Activated CD8-positive, alpha-beta T cell treated with anti-CD3 and anti-CD28 coated beads, Interleukin-2, amount 10 ng/mL, durations not matched to agents 7 days and 5 days (primary cell): ENCODE measurements at regions not wholly inside any gene's neighbourhood (a gene's known extent, or its start where the extent isn't known, plus 50 kb on each side); places are given as distances from the start of the nearest gene placed in this dataset.
"Not testable (repeated sequence)": the region's sequence is repeated elsewhere in the genome, so short reads cannot be mapped to it uniquely, and the experiment has no call there.

Source experiments
- ATAC-seq: fragments of 150-1000 bp; cut with Tn5 transposase; one replicate; pipeline ENCODE4 v1.10.0; 2021; ENCODE audit warnings: moderate library complexity
- CTCF ChIA-PET: fragments of 350-600 bp; sonication (Branson Sonifier 250); formaldehyde crosslinking; loops from one replicate; lab custom pipeline; 2021; ENCODE audit warnings: antibody characterized with exemption; lab: Charles Lee
- POLR2A ChIA-PET: fragments of 350-600 bp; sonication (Branson Sonifier 250); formaldehyde crosslinking; loops from one replicate; lab custom pipeline; 2021; ENCODE audit warnings: antibody characterized with exemption; lab: Charles Lee
- DNase-seq: peaks from one replicate; pipeline ENCODE4 v3.0.0-alpha.2; 2020
- H3K27ac Mint-ChIP-seq: one replicate; pipeline ENCODE4 v1.8.0; 2021; ENCODE audit warnings: mild to moderate bottlenecking, mixed read lengths
- H3K27me3 Mint-ChIP-seq: one replicate; pipeline ENCODE4 v1.8.0; 2021; ENCODE audit warnings: low read depth, mixed read lengths
- H3K36me3 Mint-ChIP-seq: one replicate; pipeline ENCODE4 v1.8.0; 2021; ENCODE audit warnings: low read depth, mixed read lengths
- H3K4me1 Mint-ChIP-seq: one replicate; pipeline ENCODE4 v1.8.0; 2021; ENCODE audit warnings: low read depth, mixed read lengths
- H3K4me3 Mint-ChIP-seq: one replicate; pipeline ENCODE4 v1.8.0; 2021; ENCODE audit warnings: mild to moderate bottlenecking, mixed read lengths
- H3K9me3 Mint-ChIP-seq: one replicate; pipeline ENCODE4 v1.8.0; 2022; ENCODE audit warnings: mixed read lengths; ENCODE audit not compliant: insufficient read depth

DNA sequence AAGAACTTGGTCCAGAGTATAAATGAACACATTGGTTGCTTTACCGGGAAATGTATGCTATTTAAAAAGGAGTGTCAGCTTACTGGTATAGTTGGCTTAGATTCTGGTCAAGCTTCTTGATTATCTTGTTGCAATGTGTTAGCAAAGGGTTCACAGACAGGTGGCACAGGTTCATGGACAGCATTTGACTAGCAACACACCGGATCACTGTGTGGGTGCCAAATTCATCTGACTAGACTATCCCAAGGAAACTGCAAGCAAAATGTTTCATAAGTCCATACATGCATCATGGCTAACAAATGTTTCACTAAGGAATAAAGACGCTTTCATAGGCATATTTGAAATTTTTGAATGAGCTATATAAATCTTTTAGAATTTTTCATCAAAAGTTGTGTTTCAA lies 274.1 kb downstream of the PLK2 start:
- Mint-ChIP-seq H3K27ac (no peak overlapping the region), H3K36me3 (no peaks in the 10 kb centered on the region), H3K4me3 (no peak overlapping the region), H3K9me3 (no peaks in the 10 kb centered on the region), H3K4me1 (no peaks in the 10 kb centered on the region), H3K27me3 (no peaks in the 10 kb centered on the region)
- DNase-seq = no peak
- CTCF ChIA-PET = no interaction called here
- ATAC-seq = no peak
- POLR2A ChIA-PET = no interaction called here

DNA sequence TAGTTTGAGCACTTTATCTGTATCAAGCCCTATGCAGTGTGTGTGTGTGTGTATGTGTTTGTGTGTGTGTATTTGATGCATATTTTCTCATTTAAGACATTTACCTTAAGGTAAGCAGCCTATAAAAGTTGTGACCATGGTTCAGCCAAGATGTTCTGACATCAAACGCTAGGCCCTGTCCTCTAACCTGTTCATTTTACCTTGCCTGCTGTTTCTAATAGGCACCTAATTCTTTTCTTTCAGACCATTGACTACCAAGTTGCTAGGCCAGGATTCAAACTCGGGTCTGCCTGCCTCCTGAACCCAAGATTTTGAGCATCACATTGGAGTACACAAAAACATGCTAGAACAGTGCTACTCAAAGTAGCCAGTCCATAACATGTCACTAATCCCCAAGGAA lies 274.5 kb downstream of the PLK2 start:
- Mint-ChIP-seq H3K4me3 (no peak overlapping the region), H3K9me3 (no peaks in the 10 kb centered on the region), H3K27ac (no peak overlapping the region), H3K36me3 (no peaks in the 10 kb centered on the region), H3K27me3 (no peaks in the 10 kb centered on the region), H3K4me1 (no peaks in the 10 kb centered on the region)
- ATAC-seq = no peak
- POLR2A ChIA-PET = no interaction called here
- CTCF ChIA-PET = no interaction called here
- no peak for DNase-seq

DNA sequence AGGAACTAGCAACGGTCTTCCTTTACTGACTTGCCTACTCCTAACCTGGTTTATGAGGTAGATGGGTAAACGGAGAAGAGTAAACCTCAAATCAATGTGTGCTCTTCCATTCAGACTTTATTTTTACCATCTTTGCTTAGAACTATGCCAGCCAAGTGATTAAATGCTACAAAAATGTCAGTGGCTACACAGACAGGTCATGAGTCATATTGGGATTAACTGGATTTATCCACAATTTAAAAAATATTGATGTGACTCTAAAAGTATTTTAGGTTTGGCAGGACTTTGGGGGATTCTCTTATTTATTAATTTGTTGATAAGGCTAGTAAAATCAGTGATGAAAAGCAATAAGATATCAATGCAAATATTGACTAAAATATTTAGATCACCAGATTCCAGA lies 275.0 kb downstream of the PLK2 start:
- Mint-ChIP-seq H3K27me3 (no peaks in the 10 kb centered on the region), H3K4me1 (no peaks in the 10 kb centered on the region), H3K27ac (no peak overlapping the region), H3K4me3 (no peak overlapping the region), H3K36me3 (no peaks in the 10 kb centered on the region), H3K9me3 (no peaks in the 10 kb centered on the region)
- ChIA-PET POLR2A (no interaction called here), CTCF (no interaction called here)
- DNase-seq = no peak
- ATAC-seq = no peak

GRCh38 chr5:58183786-58184085 lies 276.1 kb downstream of the PLK2 start:
- DNase-seq = no peak
- no peaks in the 10 kb centered on the region for H3K4me1 Mint-ChIP-seq
- H3K4me3 Mint-ChIP-seq = no peak overlapping the region
- H3K27me3 Mint-ChIP-seq = no peaks in the 10 kb centered on the region
- H3K9me3 Mint-ChIP-seq = no peaks in the 10 kb centered on the region
- no peaks in the 10 kb centered on the region for H3K36me3 Mint-ChIP-seq
- ChIA-PET CTCF (no interaction called here), POLR2A (no interaction called here)
- H3K27ac Mint-ChIP-seq = no peak overlapping the region
- no peak for ATAC-seq

- POLR2A ChIA-PET = no interaction called here
- Mint-ChIP-seq H3K27me3 (no peaks in the 10 kb centered on the region), H3K4me3 (no peak overlapping the region)
Observed at GRCh38 chr5:58183078-58183785, 276.7 kb downstream of the PLK2 start.

GRCh38 chr5:58182287-58182841 lies 277.5 kb downstream of the PLK2 start:
- DNase-seq (no peak), ATAC-seq (no peak)
- Mint-ChIP-seq H3K27ac (no peak overlapping the region), H3K27me3 (no peaks in the 10 kb centered on the region), H3K36me3 (no peaks in the 10 kb centered on the region), H3K9me3 (no peaks in the 10 kb centered on the region), H3K4me3 (no peak overlapping the region), H3K4me1 (no peaks in the 10 kb centered on the region)
- ChIA-PET POLR2A (no interaction called here), CTCF (no interaction called here)

More at GRCh38 chr5:58183078-58183785, 276.7 kb downstream of the PLK2 start:
- no peak for DNase-seq
- Mint-ChIP-seq H3K36me3 (no peaks in the 10 kb centered on the region), H3K27ac (no peak overlapping the region), H3K4me1 (no peaks in the 10 kb centered on the region), H3K9me3 (no peaks in the 10 kb centered on the region)
- ATAC-seq = no peak
- CTCF ChIA-PET = no interaction called here

DNA sequence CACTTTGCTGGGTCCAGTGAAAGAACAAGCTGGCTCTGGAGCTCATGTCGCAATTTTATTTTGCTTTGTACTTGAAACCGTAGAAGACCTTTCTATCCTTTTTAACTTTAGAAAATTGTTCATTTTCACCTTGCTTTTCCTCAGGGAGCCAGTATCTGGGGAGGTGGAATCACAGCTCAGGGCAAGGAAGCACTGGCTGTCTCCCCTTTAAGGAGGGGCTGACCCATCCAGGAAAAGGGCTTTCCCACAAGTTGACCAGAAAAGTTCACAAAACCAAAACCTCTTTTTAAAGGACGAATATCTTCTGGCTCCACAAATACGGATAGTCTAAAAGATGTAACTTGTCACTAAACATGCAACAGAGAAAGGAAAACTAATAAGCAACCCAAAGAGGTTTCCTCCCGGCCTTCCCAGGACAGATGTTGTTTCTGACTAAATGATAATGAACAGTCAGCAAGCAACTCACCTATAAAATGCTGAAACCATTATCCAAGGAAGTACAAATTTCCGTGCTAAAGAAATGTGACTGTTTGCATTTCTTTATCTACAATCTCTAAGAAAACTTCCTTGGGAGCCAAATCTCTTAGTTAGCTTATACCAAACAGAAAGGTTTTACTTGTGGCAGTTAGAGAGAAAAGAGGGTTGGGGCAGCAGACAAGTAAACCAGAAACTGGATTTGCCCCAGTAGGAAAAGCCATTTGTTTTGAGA lies 278.2 kb downstream of the PLK2 start:
- no peaks in the 10 kb centered on the region for H3K9me3 Mint-ChIP-seq
- no peaks in the 10 kb centered on the region for H3K4me1 Mint-ChIP-seq
- DNase-seq (no peak), ATAC-seq (no peak)
- ChIA-PET POLR2A (no interaction called here), CTCF (no interaction called here)
- no peaks in the 10 kb centered on the region for H3K36me3 Mint-ChIP-seq
- H3K27me3 Mint-ChIP-seq = no peaks in the 10 kb centered on the region
- no peak overlapping the region for H3K27ac Mint-ChIP-seq
- H3K4me3 Mint-ChIP-seq = no peak overlapping the region

DNA sequence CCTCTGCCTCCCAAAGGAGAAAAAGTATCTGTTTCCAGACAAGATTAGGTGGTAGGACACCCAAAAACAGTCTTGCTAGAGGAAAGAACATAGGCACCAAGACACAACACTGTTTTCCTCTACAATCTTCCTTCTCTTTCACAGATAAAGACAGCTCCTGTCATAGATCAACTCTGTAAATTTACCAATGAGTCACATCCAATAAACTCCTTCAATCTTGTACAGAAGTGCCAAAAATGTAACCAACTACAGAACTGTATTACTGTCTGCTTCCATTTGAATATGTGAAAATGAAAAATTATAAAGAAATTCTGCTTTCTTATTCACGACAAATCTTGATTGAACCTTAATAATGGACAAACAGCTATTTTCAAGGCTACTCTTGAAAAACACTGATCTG lies 286.9 kb downstream of the PLK2 start:
- H3K4me3 Mint-ChIP-seq = no peak overlapping the region
- H3K9me3 Mint-ChIP-seq = no peaks in the 10 kb centered on the region
- ATAC-seq = no peak
- H3K27me3 Mint-ChIP-seq = no peaks in the 10 kb centered on the region
- H3K4me1 Mint-ChIP-seq = no peaks in the 10 kb centered on the region
- no peaks in the 10 kb centered on the region for H3K36me3 Mint-ChIP-seq
- H3K27ac Mint-ChIP-seq = no peak overlapping the region
- CTCF ChIA-PET = no interaction called here
- no peak for DNase-seq
- POLR2A ChIA-PET = no interaction called here

GRCh38 chr5:58165152-58165551 lies 294.7 kb downstream of the PLK2 start:
- no peak overlapping the region for H3K4me3 Mint-ChIP-seq
- no peaks in the 10 kb centered on the region for H3K9me3 Mint-ChIP-seq
- no peak overlapping the region for H3K27ac Mint-ChIP-seq
- CTCF ChIA-PET = no interaction called here
- H3K27me3 Mint-ChIP-seq = no peaks in the 10 kb centered on the region
- ATAC-seq = no peak
- H3K4me1 Mint-ChIP-seq = no peaks in the 10 kb centered on the region
- POLR2A ChIA-PET = no interaction called here
- DNase-seq = no peak
- H3K36me3 Mint-ChIP-seq = no peaks in the 10 kb centered on the region

GRCh38 chr5:58161889-58162288 lies 298.0 kb downstream of the PLK2 start:
- DNase-seq, H3K9me3 Mint-ChIP-seq, CTCF ChIA-PET, H3K4me1 Mint-ChIP-seq, H3K4me3 Mint-ChIP-seq, ATAC-seq, H3K27ac Mint-ChIP-seq, H3K27me3 Mint-ChIP-seq, H3K36me3 Mint-ChIP-seq: not testable (repeated sequence)
- POLR2A ChIA-PET = interaction anchor here (0.7 kb wide), 1 partner anchor 68 kb away, joined by 3 read pairs; no protein-coding TSS in a partner anchor

DNA sequence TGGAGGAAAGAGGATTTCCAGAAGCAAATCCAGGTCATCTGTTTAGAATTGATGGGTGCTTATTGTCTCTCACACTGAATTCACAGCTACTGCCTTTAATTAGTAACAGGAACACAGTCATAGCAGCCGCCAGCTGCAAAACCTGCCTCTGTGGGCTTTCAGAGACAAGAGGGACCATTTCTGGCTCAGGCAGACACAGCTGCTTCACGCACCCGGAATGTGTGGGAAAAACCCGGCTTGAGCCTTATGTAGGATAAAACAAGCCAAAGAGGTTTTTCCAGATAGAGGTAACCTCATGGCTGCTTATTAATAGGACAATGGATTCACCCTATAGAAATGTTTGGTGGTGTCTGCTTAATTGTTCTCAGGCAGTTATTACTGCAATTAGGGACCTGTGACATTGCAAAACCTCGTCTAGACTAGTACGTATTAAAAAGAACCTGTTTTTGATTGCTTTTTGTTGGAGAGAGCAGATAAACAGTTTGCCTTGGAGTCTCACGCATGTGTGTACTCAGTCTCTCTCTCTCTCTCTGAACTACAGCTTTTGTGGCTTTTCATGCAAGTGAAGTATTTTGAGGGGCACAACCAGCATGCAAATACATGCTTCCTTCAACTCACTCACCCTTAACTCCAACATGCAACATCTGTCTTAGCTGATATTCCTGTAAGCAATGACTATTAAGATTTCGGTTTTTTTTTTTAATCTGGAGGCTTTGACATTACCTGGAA lies 302.7 kb downstream of the PLK2 start:
- POLR2A ChIA-PET = no interaction called here
- no peaks in the 10 kb centered on the region for H3K4me1 Mint-ChIP-seq
- no peak overlapping the region for H3K4me3 Mint-ChIP-seq
- no peaks in the 10 kb centered on the region for H3K36me3 Mint-ChIP-seq
- no peak overlapping the region for H3K27ac Mint-ChIP-seq
- CTCF ChIA-PET = interaction anchor here (0.7 kb wide), 1 partner anchor 656 kb away, joined by 3 read pairs; no protein-coding TSS in a partner anchor
- H3K27me3 Mint-ChIP-seq = no peaks in the 10 kb centered on the region
- no peak for DNase-seq
- H3K9me3 Mint-ChIP-seq = no peaks in the 10 kb centered on the region
- no peak for ATAC-seq

- H3K27ac Mint-ChIP-seq = no peak overlapping the region
- H3K36me3 Mint-ChIP-seq = no peaks in the 10 kb centered on the region
- H3K4me3 Mint-ChIP-seq = no peak overlapping the region
- no peak for DNase-seq
- POLR2A ChIA-PET = no interaction called here
- no peaks in the 10 kb centered on the region for H3K4me1 Mint-ChIP-seq
- H3K9me3 Mint-ChIP-seq = no peaks in the 10 kb centered on the region
- CTCF ChIA-PET = no interaction called here
- no peak for ATAC-seq
- H3K27me3 Mint-ChIP-seq = no peaks in the 10 kb centered on the region
Observed at GRCh38 chr5:58156361-58156760, 303.5 kb downstream of the PLK2 start.
